Keratinocyte (primary cell): ENCODE measurements at regions not wholly inside any gene's neighbourhood (a gene's known extent, or its start where the extent isn't known, plus 50 kb on each side); places are given as distances from the start of the nearest gene placed in this dataset.

ENCODE experiments used
- DNase-seq: peaks from one replicate; pipeline ENCODE4 v3.0.0-alpha.2; 2011; ENCODE audit warnings: low read depth, missing footprints, low spot score
- FAIRE-seq: peaks from 2 replicates; lab custom pipeline; 2011; peaks lifted over from hg19 to GRCh38; lab: Jason Lieb, UNC
- H2AFZ ChIP-seq: 2 replicates; pipeline ENCODE4 v1.6.0; 2012; ENCODE audit warnings: low read length, control low read depth, inconsistent platforms; ENCODE audit not compliant: control insufficient read depth
- H3K27ac ChIP-seq: 2 replicates; pipeline ENCODE4 v1.5.1; 2011; ENCODE audit warnings: low read length; ENCODE audit not compliant: control insufficient read depth, insufficient read depth
- H3K27me3 ChIP-seq: 3 replicates; pipeline ENCODE4 v1.6.0; 2011; ENCODE audit warnings: low read length; ENCODE audit not compliant: control insufficient read depth, insufficient read depth; ENCODE audit errors: extremely low read depth
- H3K36me3 ChIP-seq, 2 experiments: 2 replicates in 1 of 2; 3 replicates in 1 of 2; pipeline ENCODE4 v1.5.1; 2011; ENCODE audit warnings: low read length in 2 of 2, mild to moderate bottlenecking in 1 of 2; ENCODE audit not compliant: control insufficient read depth in 2 of 2, insufficient read depth in 2 of 2; ENCODE audit errors: extremely low read depth in 1 of 2
- H3K4me1 ChIP-seq: 3 replicates; pipeline ENCODE4 v1.5.1; 2011; ENCODE audit warnings: low read length; ENCODE audit not compliant: control insufficient read depth, insufficient read depth; ENCODE audit errors: extremely low read depth
- H3K4me2 ChIP-seq: 3 replicates; pipeline ENCODE4 v1.6.0; 2011; ENCODE audit warnings: low read depth, low read length; ENCODE audit not compliant: control insufficient read depth, insufficient read depth; ENCODE audit errors: extremely low read depth
- H3K4me3 ChIP-seq, 3 experiments: fragments of 200-600 bp in 1 of 3; sonication (generic) in 1 of 3; 2 replicates in 2 of 3; 3 replicates in 1 of 3; pipeline ENCODE4 v1.5.1; 2011 to 2016; ENCODE audit warnings: low read length in 3 of 3, mild to moderate bottlenecking in 3 of 3, control low read depth in 2 of 3, inconsistent platforms in 1 of 3, low read depth in 1 of 3, mixed read lengths in 1 of 3, mixed run types in 1 of 3, moderate library complexity in 1 of 3; ENCODE audit not compliant: control insufficient read depth in 2 of 3, insufficient read depth in 2 of 3; ENCODE audit errors: extremely low read depth in 1 of 3
- H3K79me2 ChIP-seq: 2 replicates; pipeline ENCODE4 v1.6.0; 2012; ENCODE audit warnings: low read length; ENCODE audit not compliant: control insufficient read depth, insufficient read depth
- H3K9ac ChIP-seq: 3 replicates; pipeline ENCODE4 v1.6.0; 2011; ENCODE audit warnings: low read length; ENCODE audit not compliant: control insufficient read depth, insufficient read depth; ENCODE audit errors: extremely low read depth
- H3K9me1 ChIP-seq: 3 replicates; pipeline ENCODE4 v1.6.0; 2011; ENCODE audit warnings: low read length; ENCODE audit not compliant: control insufficient read depth, insufficient read depth; ENCODE audit errors: extremely low read depth
- H3K9me3 ChIP-seq: 2 replicates; pipeline ENCODE4 v1.5.1; 2012; ENCODE audit warnings: low read depth, low read length; ENCODE audit not compliant: control insufficient read depth
- H4K20me1 ChIP-seq: 3 replicates; pipeline ENCODE4 v1.6.0; 2011; ENCODE audit warnings: low read length; ENCODE audit not compliant: control insufficient read depth, insufficient read depth; ENCODE audit errors: extremely low read depth
- CTCF ChIP-seq, 3 experiments: IDR thresholded peaks in 1 of 3; conservative IDR thresholded peaks in 1 of 3; optimal IDR thresholded peaks in 1 of 3; 2 replicates in 2 of 3; 3 replicates in 1 of 3; pipeline versions ENCODE3 to v1.5.1; 2011; ENCODE audit warnings: low read length in 3 of 3, mild to moderate bottlenecking in 3 of 3, moderate library complexity in 2 of 3, control low read depth in 1 of 3, inconsistent platforms in 1 of 3; ENCODE audit not compliant: insufficient read depth in 2 of 3; ENCODE audit errors: extremely low read depth in 1 of 3
- EZH2 ChIP-seq: IDR thresholded peaks from one replicate; pipeline ENCODE4 v1.6.1; 2012; ENCODE audit warnings: inconsistent platforms, mild to moderate bottlenecking, low read length, moderate library complexity
- dilution Hi-C: fragments of 300-500 bp; cut with MboI; formaldehyde crosslinking; loops from one replicate; pipeline ENCODE4 v1.7.0; 2020; ENCODE audit warnings: low sequenced_read_pairs; ENCODE audit not compliant: extremely low pct_ligation_motif_present

- Histone ChIP-seq H2AFZ (peak overlapping the region; percentile 26), H3K36me3 (no peaks in the 10 kb centered on the region)
- TF ChIP-seq CTCF (optimal IDR thresholded peaks at IDR 0.05 in 1 of 3, IDR thresholded peaks at IDR 0.05 in 1 of 3, conservative IDR thresholded peaks at IDR 0.05 in 1 of 3; ENCODE audit: extremely low read depth in 1 of 3, insufficient read depth in 2 of 3, low read length in 3 of 3): no peak
- TF ChIP-seq EZH2: no peak
These were observed 64.0 kb upstream of the EPHA3 start for GRCh38 chr3:89043406-89043932.

GRCh38 chr3:89046661-89047060 lies 60.8 kb upstream of the EPHA3 start:
- no peaks in the 10 kb centered on the region for H3K79me2 ChIP-seq
- no peaks in the 10 kb centered on the region for H3K36me3 ChIP-seq
- H3K4me1 ChIP-seq: no peaks in the 10 kb centered on the region
- H3K27ac ChIP-seq: no peak overlapping the region
- H3K4me2 ChIP-seq: no peak overlapping the region
- H3K9ac ChIP-seq: no peak overlapping the region
- H3K9me3 ChIP-seq: no peaks in the 10 kb centered on the region
- DNase-seq: no peak
- H3K4me3 ChIP-seq: no peak overlapping the region
- H3K9me1 ChIP-seq: no peaks in the 10 kb centered on the region
- dilution Hi-C loops: no loop called here
- H3K27me3 ChIP-seq: no peaks in the 10 kb centered on the region
- no peak for FAIRE-seq
- no peaks in the 10 kb centered on the region for H4K20me1 ChIP-seq
- H2AFZ ChIP-seq: no peak overlapping the region
- no peak for TF ChIP-seq CTCF (optimal IDR thresholded peaks at IDR 0.05 in 1 of 3, IDR thresholded peaks at IDR 0.05 in 1 of 3, conservative IDR thresholded peaks at IDR 0.05 in 1 of 3; ENCODE audit: extremely low read depth in 1 of 3, insufficient read depth in 2 of 3, low read length in 3 of 3)
- TF ChIP-seq EZH2: no peak

More at GRCh38 chr3:89043406-89043932, 64.0 kb upstream of the EPHA3 start:
- H3K4me2 ChIP-seq: no peak overlapping the region
- H3K9ac ChIP-seq: no peak overlapping the region
- H3K9me1 ChIP-seq: no peaks in the 10 kb centered on the region
- DNase-seq (no peak), FAIRE-seq (no peak)
- H3K9me3 ChIP-seq: no peaks in the 10 kb centered on the region
- H3K79me2 ChIP-seq: no peaks in the 10 kb centered on the region
- no peaks in the 10 kb centered on the region for H4K20me1 ChIP-seq
- H3K4me3 ChIP-seq: no peak overlapping the region
- H3K4me1 ChIP-seq: no peaks in the 10 kb centered on the region
- no peak overlapping the region for H3K27ac ChIP-seq
- dilution Hi-C loops: no loop called here
- H3K27me3 ChIP-seq: no peaks in the 10 kb centered on the region
